Ishikawa (cell line): ENCODE measurements at regions not wholly inside any gene's neighbourhood (a gene's known extent, or its start where the extent isn't known, plus 50 kb on each side); places are given as distances from the start of the nearest gene placed in this dataset.

ENCODE experiments used
- CEBPB ChIP-seq: IDR thresholded peaks from 2 replicates; pipeline ENCODE4 v1.6.1; 2012
- CREB1 ChIP-seq: IDR thresholded peaks from 2 replicates; pipeline ENCODE4 v1.6.1; 2012; ENCODE audit warnings: low read depth
- EGR1 ChIP-seq: IDR thresholded peaks from 2 replicates; pipeline ENCODE4 v1.6.1; 2012
- EP300 ChIP-seq: IDR thresholded peaks from 2 replicates; pipeline ENCODE4 v1.6.1; 2012; ENCODE audit warnings: borderline replicate concordance
- FOXM1 ChIP-seq: IDR thresholded peaks from 2 replicates; pipeline ENCODE4 v1.6.1; 2012; ENCODE audit warnings: low read depth, borderline replicate concordance
- NFIC ChIP-seq: IDR thresholded peaks from 2 replicates; pipeline ENCODE4 v1.6.1; 2012
- RAD21 ChIP-seq: IDR thresholded peaks from 2 replicates; pipeline ENCODE4 v1.6.1; 2012; ENCODE audit warnings: low read depth
- TAF1 ChIP-seq: IDR thresholded peaks from 2 replicates; pipeline ENCODE4 v1.6.1; 2012; ENCODE audit warnings: low read depth, mild to moderate bottlenecking
- TCF12 ChIP-seq: IDR thresholded peaks from 2 replicates; pipeline ENCODE4 v1.6.1; 2012; ENCODE audit warnings: low read depth
- TEAD4 ChIP-seq: IDR thresholded peaks from 2 replicates; pipeline ENCODE4 v1.6.1; 2012
- YY1 ChIP-seq: IDR thresholded peaks from 2 replicates; pipeline ENCODE4 v1.6.1; 2012; ENCODE audit warnings: low read depth
- ZBTB7A ChIP-seq: IDR thresholded peaks from 2 replicates; pipeline ENCODE4 v1.6.1; 2012; ENCODE audit warnings: low read depth
- TF ChIP-seq, protein P1 (sequence below): IDR thresholded peaks from 2 replicates; pipeline ENCODE4 v1.6.1; 2012
- TF ChIP-seq, protein P2 (sequence below): IDR thresholded peaks from 2 replicates; pipeline ENCODE4 v1.6.1; 2012; ENCODE audit warnings: low read depth, mild to moderate bottlenecking
- TF ChIP-seq, protein P3 (sequence below): IDR thresholded peaks from 2 replicates; pipeline ENCODE4 v1.6.1; 2012

DNA sequence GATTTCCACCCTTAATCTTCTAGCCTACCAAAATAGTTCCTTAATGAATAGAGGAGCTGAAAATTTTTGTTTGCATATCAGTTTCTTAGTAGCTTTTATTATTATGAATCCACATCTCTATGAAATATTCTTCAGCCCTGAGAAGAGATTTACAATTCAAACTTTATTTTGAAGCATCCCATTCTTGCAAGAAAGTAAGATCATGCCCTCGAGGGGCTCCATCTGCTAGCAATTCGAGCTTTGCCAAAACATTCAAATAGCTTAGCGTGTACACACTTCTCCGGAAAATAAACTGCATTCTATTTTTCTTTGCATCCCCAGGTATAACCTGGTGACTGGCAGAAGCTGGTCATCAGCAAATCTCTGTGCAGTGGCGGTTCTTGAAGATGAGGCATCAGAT lies 370.7 kb downstream of the MTRR start:
- TF ChIP-seq TAF1 (no peak), YY1 (no peak), RAD21 (no peak)
- TF ChIP-seq, protein P1, sequence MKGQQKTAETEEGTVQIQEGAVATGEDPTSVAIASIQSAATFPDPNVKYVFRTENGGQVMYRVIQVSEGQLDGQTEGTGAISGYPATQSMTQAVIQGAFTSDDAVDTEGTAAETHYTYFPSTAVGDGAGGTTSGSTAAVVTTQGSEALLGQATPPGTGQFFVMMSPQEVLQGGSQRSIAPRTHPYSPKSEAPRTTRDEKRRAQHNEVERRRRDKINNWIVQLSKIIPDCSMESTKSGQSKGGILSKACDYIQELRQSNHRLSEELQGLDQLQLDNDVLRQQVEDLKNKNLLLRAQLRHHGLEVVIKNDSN = no peak

DNA sequence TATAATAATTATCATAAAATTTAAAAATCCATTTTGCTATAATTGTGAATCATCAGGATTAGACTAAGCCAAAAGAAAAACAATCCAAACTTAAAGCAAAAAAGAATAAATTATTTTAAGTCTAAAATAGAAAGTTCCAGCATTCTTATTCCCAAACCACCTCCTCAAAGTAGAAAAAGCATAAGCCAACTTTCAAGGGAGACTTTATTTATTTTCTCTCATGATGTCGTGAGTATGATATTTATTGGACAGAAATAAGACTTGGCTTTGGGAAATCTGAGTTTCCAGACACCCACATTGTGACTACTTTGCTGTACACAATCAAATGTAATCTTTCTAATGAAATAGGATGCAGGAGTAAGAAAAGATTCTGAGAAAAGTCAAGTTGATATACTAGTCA lies 372.1 kb downstream of the MTRR start:
- TF ChIP-seq NFIC = no peak
- no peak for TF ChIP-seq FOXM1
- TF ChIP-seq ZBTB7A = no peak
- no peak for TF ChIP-seq CEBPB
- no peak for TF ChIP-seq EP300
- no peak for TF ChIP-seq EGR1
- TF ChIP-seq, protein P2, sequence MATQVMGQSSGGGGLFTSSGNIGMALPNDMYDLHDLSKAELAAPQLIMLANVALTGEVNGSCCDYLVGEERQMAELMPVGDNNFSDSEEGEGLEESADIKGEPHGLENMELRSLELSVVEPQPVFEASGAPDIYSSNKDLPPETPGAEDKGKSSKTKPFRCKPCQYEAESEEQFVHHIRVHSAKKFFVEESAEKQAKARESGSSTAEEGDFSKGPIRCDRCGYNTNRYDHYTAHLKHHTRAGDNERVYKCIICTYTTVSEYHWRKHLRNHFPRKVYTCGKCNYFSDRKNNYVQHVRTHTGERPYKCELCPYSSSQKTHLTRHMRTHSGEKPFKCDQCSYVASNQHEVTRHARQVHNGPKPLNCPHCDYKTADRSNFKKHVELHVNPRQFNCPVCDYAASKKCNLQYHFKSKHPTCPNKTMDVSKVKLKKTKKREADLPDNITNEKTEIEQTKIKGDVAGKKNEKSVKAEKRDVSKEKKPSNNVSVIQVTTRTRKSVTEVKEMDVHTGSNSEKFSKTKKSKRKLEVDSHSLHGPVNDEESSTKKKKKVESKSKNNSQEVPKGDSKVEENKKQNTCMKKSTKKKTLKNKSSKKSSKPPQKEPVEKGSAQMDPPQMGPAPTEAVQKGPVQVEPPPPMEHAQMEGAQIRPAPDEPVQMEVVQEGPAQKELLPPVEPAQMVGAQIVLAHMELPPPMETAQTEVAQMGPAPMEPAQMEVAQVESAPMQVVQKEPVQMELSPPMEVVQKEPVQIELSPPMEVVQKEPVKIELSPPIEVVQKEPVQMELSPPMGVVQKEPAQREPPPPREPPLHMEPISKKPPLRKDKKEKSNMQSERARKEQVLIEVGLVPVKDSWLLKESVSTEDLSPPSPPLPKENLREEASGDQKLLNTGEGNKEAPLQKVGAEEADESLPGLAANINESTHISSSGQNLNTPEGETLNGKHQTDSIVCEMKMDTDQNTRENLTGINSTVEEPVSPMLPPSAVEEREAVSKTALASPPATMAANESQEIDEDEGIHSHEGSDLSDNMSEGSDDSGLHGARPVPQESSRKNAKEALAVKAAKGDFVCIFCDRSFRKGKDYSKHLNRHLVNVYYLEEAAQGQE = no peak
- TF ChIP-seq TCF12 = no peak
- no peak for TF ChIP-seq RAD21
- no peak for TF ChIP-seq CREB1
- TF ChIP-seq TEAD4 = no peak
- TF ChIP-seq, protein P1 = no peak
- TF ChIP-seq TAF1 = no peak
- TF ChIP-seq, protein P3, sequence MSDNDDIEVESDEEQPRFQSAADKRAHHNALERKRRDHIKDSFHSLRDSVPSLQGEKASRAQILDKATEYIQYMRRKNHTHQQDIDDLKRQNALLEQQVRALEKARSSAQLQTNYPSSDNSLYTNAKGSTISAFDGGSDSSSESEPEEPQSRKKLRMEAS = no peak
- no peak for TF ChIP-seq YY1

DNA sequence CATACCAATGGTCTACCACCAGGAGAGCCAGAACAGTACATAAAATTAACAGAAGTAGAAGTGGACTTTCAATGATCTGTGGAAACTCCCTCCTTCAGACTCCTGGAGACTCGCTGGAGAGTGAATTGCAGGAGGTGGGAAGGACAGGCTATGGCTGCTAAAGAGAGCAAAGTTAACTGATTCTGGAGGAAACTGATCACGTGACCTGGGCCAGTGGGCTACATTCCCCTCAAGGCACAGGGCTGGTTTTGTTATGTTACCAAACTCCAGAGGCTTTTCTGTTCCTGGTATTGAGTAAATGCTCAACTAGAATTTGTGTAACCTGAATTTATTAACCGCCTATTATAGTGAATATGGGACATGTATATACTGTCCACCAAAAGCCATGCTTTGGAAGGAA lies 372.6 kb downstream of the MTRR start:
- TF ChIP-seq CEBPB (no peak), NFIC (no peak), FOXM1 (no peak), TCF12 (no peak), TEAD4 (no peak), TAF1 (no peak)
- TF ChIP-seq, protein P1 = no peak

DNA sequence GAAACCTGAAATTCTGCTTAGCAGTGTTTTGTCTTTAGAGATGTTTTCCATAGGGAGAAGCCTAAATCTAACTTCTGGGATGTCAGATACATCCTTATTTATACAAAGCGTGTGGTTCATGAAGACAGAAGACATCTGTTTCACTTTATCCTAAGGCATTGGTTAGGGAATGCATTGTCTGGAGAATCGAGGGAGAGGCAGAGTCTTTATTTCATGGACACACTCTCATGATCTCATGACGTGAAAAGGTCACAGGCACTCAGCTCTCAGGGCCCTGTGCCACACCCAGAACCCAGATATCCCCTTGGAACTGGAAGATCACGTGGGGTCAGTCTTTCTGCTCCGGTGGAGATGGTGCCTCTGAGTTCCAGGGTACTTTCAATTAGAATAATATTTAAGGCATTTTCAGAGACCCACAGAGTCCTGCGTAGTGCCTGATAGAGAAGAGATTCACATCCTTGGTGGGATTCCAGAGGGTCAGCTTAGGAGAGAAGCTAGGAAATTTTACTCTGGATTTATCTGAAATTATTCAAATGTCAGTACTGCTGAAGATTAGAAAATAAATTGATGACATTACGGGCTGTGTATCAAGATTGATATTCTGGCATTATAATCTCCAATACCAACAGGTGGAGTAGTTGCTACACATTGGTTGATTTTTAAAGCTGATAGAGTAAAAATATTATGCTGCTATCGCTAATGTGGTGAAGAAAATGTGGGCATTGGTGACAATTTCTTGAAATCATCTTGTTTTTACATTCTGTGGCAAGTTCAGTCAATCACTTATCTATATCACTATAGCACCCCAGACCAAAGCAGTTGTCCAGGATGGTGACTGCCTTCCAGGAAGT lies 378.3 kb downstream of the MTRR start:
- TF ChIP-seq YY1 = no peak
- no peak for TF ChIP-seq EGR1
- no peak for TF ChIP-seq CEBPB
- TF ChIP-seq, protein P1 = no peak
- no peak for TF ChIP-seq ZBTB7A
- TF ChIP-seq, protein P3 = no peak
- TF ChIP-seq, protein P2 = no peak
- TF ChIP-seq FOXM1 = no peak
- TF ChIP-seq TEAD4 = no peak
- no peak for TF ChIP-seq NFIC
- TF ChIP-seq RAD21 = no peak
- TF ChIP-seq TAF1 = no peak
- no peak for TF ChIP-seq EP300
- TF ChIP-seq CREB1 = no peak
- TF ChIP-seq TCF12 = no peak

DNA sequence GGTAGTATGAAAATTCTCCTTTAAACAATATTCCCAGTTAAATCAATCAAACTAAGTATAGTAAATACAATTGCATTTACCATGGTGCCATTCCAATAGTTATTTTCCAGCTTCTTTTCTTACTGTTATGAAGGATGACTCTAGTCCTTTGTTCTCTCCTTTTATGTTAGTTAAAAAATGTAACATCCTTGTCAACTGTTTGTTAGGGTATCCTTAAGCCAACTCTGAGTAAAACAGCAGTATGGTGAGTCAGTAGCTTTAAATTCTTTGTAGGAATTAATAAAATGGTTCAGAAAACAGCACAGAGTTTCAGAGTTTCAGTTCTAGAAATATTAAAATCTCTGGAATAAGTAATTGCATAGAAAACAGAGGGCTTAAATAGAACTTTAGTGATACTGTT lies 384.4 kb downstream of the MTRR start:
- TF ChIP-seq TAF1 (no peak), ZBTB7A (no peak), EP300 (no peak)
